SK-N-SH (cell line): ENCODE measurements at regions not wholly inside any gene's neighbourhood (a gene's known extent, or its start where the extent isn't known, plus 50 kb on each side); places are given as distances from the start of the nearest gene placed in this dataset.

Experiments
- CTCF ChIA-PET: fragments of 300-600, 350-600 bp; formaldehyde crosslinking; extraction: SDS; loops from one replicate; lab custom pipeline; 2021; lab: Yijun Ruan, JAX
- POLR2A ChIA-PET: fragments of 350-600 bp; sonication (Branson Sonifier 250); formaldehyde crosslinking; extraction: SDS; loops from one replicate; lab custom pipeline; 2020; ENCODE audit warnings: antibody characterized with exemption, inconsistent platforms; lab: Yijun Ruan, JAX
- DNase-seq: peaks from one replicate; pipeline ENCODE4 v3.0.0; 2012
- H2AFZ ChIP-seq: fragments of 200-600 bp; sonication (generic); 2 replicates; pipeline ENCODE4 v1.8.1; 2016; ENCODE audit warnings: antibody characterized with exemption, mild to moderate bottlenecking, low read depth
- H3F3A ChIP-seq: fragments of 200-600 bp; sonication (generic); replicated peaks from 2 replicates; pipeline ENCODE3; 2016; ENCODE audit warnings: antibody characterized with exemption, mild to moderate bottlenecking; ENCODE audit not compliant: insufficient read depth
- H3K27ac ChIP-seq, 2 experiments: fragments of 200-500 bp in 1 of 2; fragments of 200-600 bp in 1 of 2; sonication (Bioruptor generic) in 1 of 2; sonication (generic), shearing (Covaris generic) in 1 of 2; 2 replicates each; pipeline versions ENCODE4 v1.5.1 to v1.6.1; 2014 to 2016; ENCODE audit warnings: low read depth in 2 of 2, inconsistent platforms in 1 of 2, low read length in 1 of 2, mild to moderate bottlenecking in 1 of 2, mixed read lengths in 1 of 2
- H3K27me3 ChIP-seq: fragments of 200-600 bp; sonication (generic), shearing (Covaris generic); 2 replicates; pipeline ENCODE4 v1.6.1; 2016; ENCODE audit warnings: mixed run types; ENCODE audit not compliant: insufficient read depth
- H3K36me3 ChIP-seq, 2 experiments: fragments of 200-500 bp in 1 of 2; fragments of 200-600 bp in 1 of 2; sonication (Bioruptor generic) in 1 of 2; sonication (generic) in 1 of 2; replicated peaks in 1 of 2; 2 replicates each; pipeline versions ENCODE3 to v1.5.1; 2014 to 2016; ENCODE audit warnings: low read length in 1 of 2, mild to moderate bottlenecking in 1 of 2; ENCODE audit not compliant: insufficient read depth in 2 of 2, control insufficient read depth in 1 of 2
- H3K4me1 ChIP-seq, 2 experiments: fragments of 200-500 bp in 1 of 2; fragments of 200-600 bp in 1 of 2; sonication (Bioruptor generic) in 1 of 2; sonication (generic), shearing (Covaris generic) in 1 of 2; 2 replicates each; pipeline versions ENCODE4 v1.5.1 to v1.6.1; 2014 to 2016; ENCODE audit warnings: low read depth in 1 of 2, low read length in 1 of 2, mixed run types in 1 of 2; ENCODE audit not compliant: insufficient read depth in 2 of 2, control insufficient read depth in 1 of 2
- H3K4me2 ChIP-seq: fragments of 200-600 bp; sonication (generic), shearing (Covaris generic); 2 replicates; pipeline ENCODE4 v1.6.1; 2017; ENCODE audit warnings: mixed run types
- H3K4me3 ChIP-seq, 2 experiments: fragments of 200-500 bp in 1 of 2; fragments of 200-600 bp in 1 of 2; sonication (Bioruptor generic) in 1 of 2; sonication (generic), shearing (Covaris generic) in 1 of 2; 2 replicates each; pipeline versions ENCODE4 v1.5.1 to v1.8.1; 2014 to 2016; ENCODE audit warnings: low read depth in 2 of 2, inconsistent platforms in 1 of 2, low read length in 1 of 2, mild to moderate bottlenecking in 1 of 2, mixed read lengths in 1 of 2, moderate library complexity in 1 of 2
- H3K79me2 ChIP-seq: fragments of 200-600 bp; sonication (generic); 2 replicates; pipeline ENCODE4 v1.8.1; 2017; ENCODE audit warnings: mild to moderate bottlenecking; ENCODE audit not compliant: insufficient read depth
- H3K9ac ChIP-seq: fragments of 200-600 bp; sonication (generic); 2 replicates; pipeline ENCODE4 v1.6.1; 2017; ENCODE audit warnings: mixed run types
- H3K9me2 ChIP-seq: fragments of 200-600 bp; sonication (generic); 2 replicates; pipeline ENCODE4 v1.6.1; 2017; ENCODE audit warnings: mixed run types
- H3K9me3 ChIP-seq: fragments of 200-600 bp; sonication (generic); 2 replicates; pipeline ENCODE4 v1.6.1; 2017; ENCODE audit warnings: mixed run types, mild to moderate bottlenecking, moderate library complexity
- H4K20me1 ChIP-seq: fragments of 200-600 bp; sonication (generic); 2 replicates; pipeline ENCODE4 v1.6.1; 2017; ENCODE audit warnings: mild to moderate bottlenecking, mixed run types; ENCODE audit not compliant: insufficient read depth
- CHD2 ChIP-seq: fragments of 150-350 bp; IDR thresholded peaks from 2 replicates; pipeline ENCODE4 v1.6.1; 2018; ENCODE audit warnings: low read length; ENCODE audit not compliant: partially characterized antibody
- ELF1 ChIP-seq: IDR thresholded peaks from 2 replicates; pipeline ENCODE4 v1.4.0; 2012
- FOXJ3 ChIP-seq: sonication (generic); formaldehyde crosslinking; IDR thresholded peaks from 2 replicates; pipeline ENCODE4 v1.5.1; 2020; ENCODE audit warnings: mild to moderate bottlenecking, missing genetic modification reagents
- JUND ChIP-seq: IDR thresholded peaks from 2 replicates; pipeline ENCODE4 v1.4.0; 2012
- MXI1 ChIP-seq: IDR thresholded peaks from 2 replicates; pipeline ENCODE4 v1.6.1; 2012; ENCODE audit warnings: mild to moderate bottlenecking, low read depth, low read length, improper control_type of control experiment
- NRF1 ChIP-seq: IDR thresholded peaks from 2 replicates; pipeline ENCODE4 v1.6.1; 2012; ENCODE audit warnings: low read depth, mild to moderate bottlenecking, low read length
- RAD21 ChIP-seq: IDR thresholded peaks from 2 replicates; pipeline ENCODE4 v1.6.1; 2012; ENCODE audit warnings: mild to moderate bottlenecking, low read length
- SIN3A ChIP-seq: IDR thresholded peaks from 2 replicates; pipeline ENCODE4 v1.6.1; 2012; ENCODE audit warnings: low read depth, mild to moderate bottlenecking, low read length, moderate library complexity, borderline replicate concordance
- SMC3 ChIP-seq: IDR thresholded peaks from 2 replicates; pipeline ENCODE4 v1.6.1; 2012; ENCODE audit warnings: low read depth, low read length, improper control_type of control experiment
- TAF1 ChIP-seq: IDR thresholded peaks from 2 replicates; pipeline ENCODE4 v1.6.1; 2012; ENCODE audit warnings: low read depth, mild to moderate bottlenecking, low read length, moderate library complexity, borderline replicate concordance
- YY1 ChIP-seq: IDR thresholded peaks from 2 replicates; pipeline ENCODE4 v1.4.0; 2012; ENCODE audit warnings: low read depth, mild to moderate bottlenecking
- WGBS: methylation state at CpG from one replicate; pipeline ENCODE4 v1.1.6; 2017; ENCODE audit warnings: low lambda C conversion rate; 5-methylcytosine and 5-hydroxymethylcytosine counted together
- TF ChIP-seq, protein P1 (sequence below): fragments of 150-350 bp; IDR thresholded peaks from 2 replicates; pipeline ENCODE4 v1.6.1; 2017; ENCODE audit warnings: antibody characterized with exemption, low read length, low read depth, borderline replicate concordance
- TF ChIP-seq, protein P2 (sequence below): fragments of 150-350 bp; IDR thresholded peaks from 2 replicates; pipeline ENCODE4 v1.6.1; 2016; ENCODE audit warnings: mild to moderate bottlenecking, low read depth, low read length
- TF ChIP-seq, protein P3 (sequence below): fragments of 200-600 bp; sonication (generic); IDR thresholded peaks from 2 replicates; pipeline ENCODE4 v1.6.1; 2017; ENCODE audit warnings: antibody characterized with exemption, mild to moderate bottlenecking, moderate library complexity
- TF ChIP-seq, protein P4 (sequence below): IDR thresholded peaks from 2 replicates; pipeline ENCODE4 v1.4.0; 2012; ENCODE audit warnings: low read depth, borderline replicate concordance

DNA sequence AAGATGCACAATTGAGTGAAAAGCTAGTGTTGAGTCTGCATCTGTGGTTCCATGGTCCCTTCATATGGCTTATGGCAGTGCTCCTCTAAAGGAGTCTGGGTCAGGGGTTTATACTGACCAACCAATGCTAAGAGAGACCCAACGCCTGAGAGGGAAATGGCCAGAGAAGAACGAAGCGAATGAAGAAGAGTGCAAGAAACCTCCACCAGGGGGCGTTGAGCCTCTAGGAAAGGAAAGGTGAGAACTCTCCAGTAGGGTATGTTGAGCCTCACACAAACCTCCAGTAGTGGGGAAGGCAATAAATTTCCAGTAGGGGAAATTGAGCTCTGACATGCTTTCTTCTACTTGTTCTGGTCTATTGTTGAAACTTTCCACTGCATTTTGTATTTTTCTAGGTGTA is 470.6 kb downstream of the PRDM9 start:
- H3K9ac ChIP-seq, result no peak overlapping the region
- POLR2A ChIA-PET, result no interaction called here

DNA sequence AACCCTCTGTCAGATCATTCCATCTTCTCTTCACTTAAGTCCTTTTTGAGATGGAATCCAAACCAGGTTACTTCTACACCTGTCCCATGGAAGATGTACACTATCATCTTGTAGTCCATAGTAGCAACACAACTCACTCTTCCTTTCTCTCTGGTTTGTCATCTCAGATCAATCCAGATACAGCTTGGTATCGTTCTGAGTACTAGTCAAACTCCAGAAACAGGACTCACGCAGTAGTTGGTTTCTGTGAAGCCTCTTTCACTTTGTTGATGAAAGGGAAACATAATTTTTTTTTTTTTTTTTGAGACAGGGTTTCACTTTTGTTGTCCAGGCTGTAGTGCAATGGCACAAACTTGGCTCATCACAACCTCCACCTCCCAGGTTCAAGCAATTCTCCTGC is 484.0 kb downstream of the PRDM9 start:
- no peaks in the 10 kb centered on the region for H3K9me2 ChIP-seq
- no peaks in the 10 kb centered on the region for H3K36me3 ChIP-seq
- H3K4me2 ChIP-seq, result no peak overlapping the region
- H3K27me3 ChIP-seq, result no peaks in the 10 kb centered on the region
- WGBS, result 6% methylated on average over 2 of the region's 2 CpGs
- H3K9ac ChIP-seq, result no peak overlapping the region
- CTCF ChIA-PET, result no interaction called here
- no peaks in the 10 kb centered on the region for H3K79me2 ChIP-seq
- no peak for DNase-seq
- H3K4me1 ChIP-seq, result no peaks in the 10 kb centered on the region
- H3K27ac ChIP-seq, result no peak overlapping the region
- TF ChIP-seq, protein P1, sequence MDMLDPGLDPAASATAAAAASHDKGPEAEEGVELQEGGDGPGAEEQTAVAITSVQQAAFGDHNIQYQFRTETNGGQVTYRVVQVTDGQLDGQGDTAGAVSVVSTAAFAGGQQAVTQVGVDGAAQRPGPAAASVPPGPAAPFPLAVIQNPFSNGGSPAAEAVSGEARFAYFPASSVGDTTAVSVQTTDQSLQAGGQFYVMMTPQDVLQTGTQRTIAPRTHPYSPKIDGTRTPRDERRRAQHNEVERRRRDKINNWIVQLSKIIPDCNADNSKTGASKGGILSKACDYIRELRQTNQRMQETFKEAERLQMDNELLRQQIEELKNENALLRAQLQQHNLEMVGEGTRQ, result no peak
- no peak for TF ChIP-seq MXI1
- TF ChIP-seq, protein P2, sequence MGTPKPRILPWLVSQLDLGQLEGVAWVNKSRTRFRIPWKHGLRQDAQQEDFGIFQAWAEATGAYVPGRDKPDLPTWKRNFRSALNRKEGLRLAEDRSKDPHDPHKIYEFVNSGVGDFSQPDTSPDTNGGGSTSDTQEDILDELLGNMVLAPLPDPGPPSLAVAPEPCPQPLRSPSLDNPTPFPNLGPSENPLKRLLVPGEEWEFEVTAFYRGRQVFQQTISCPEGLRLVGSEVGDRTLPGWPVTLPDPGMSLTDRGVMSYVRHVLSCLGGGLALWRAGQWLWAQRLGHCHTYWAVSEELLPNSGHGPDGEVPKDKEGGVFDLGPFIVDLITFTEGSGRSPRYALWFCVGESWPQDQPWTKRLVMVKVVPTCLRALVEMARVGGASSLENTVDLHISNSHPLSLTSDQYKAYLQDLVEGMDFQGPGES, result no peak
- no peak for TF ChIP-seq JUND
- no peak for TF ChIP-seq TAF1
- TF ChIP-seq, all 33 proteins: peak for 0
- POLR2A ChIA-PET, result no interaction called here
- Histone ChIP-seq H3K9me3 (no peaks in the 10 kb centered on the region), H3K4me3 (no peak overlapping the region), H4K20me1 (no peaks in the 10 kb centered on the region), H3F3A (no peaks in the 10 kb centered on the region), H2AFZ (no peak overlapping the region)

More for the DNA sequence above, 470.6 kb downstream of the PRDM9 start:
- Histone ChIP-seq H4K20me1 (no peaks in the 10 kb centered on the region), H3K27ac (no peak overlapping the region), H3K9me2 (0 out of 2 replicates have a peak, but pooled peaks cover 5% of the 10 kb centered on the region), H2AFZ (no peak overlapping the region), H3K36me3 (no peaks in the 10 kb centered on the region), H3K27me3 (no peaks in the 10 kb centered on the region), H3F3A (no peaks in the 10 kb centered on the region), H3K79me2 (no peaks in the 10 kb centered on the region), H3K4me3 (no peak overlapping the region), H3K9me3 (no peaks in the 10 kb centered on the region), H3K4me1 (no peaks in the 10 kb centered on the region), H3K4me2 (no peak overlapping the region)
- DNase-seq, result peak; percentile 17
- CTCF ChIA-PET, result interaction anchor here (0.7 to 1.4 kb wide), 6 partner anchors 9 to 135 kb away, joined by 3 to 5 read pairs (median 3); no protein-coding TSS in a partner anchor
- TF ChIP-seq MXI1 (no peak), YY1 (no peak), FOXJ3 (CRISPR knock-in tag) (no peak), SIN3A (no peak), SMC3 (peak; percentile 24; the same call in 1 of the 2 replicates), ELF1 (no peak), NRF1 (no peak), RAD21 (peak; percentile 46), CHD2 (no peak)
- TF ChIP-seq, protein P3, sequence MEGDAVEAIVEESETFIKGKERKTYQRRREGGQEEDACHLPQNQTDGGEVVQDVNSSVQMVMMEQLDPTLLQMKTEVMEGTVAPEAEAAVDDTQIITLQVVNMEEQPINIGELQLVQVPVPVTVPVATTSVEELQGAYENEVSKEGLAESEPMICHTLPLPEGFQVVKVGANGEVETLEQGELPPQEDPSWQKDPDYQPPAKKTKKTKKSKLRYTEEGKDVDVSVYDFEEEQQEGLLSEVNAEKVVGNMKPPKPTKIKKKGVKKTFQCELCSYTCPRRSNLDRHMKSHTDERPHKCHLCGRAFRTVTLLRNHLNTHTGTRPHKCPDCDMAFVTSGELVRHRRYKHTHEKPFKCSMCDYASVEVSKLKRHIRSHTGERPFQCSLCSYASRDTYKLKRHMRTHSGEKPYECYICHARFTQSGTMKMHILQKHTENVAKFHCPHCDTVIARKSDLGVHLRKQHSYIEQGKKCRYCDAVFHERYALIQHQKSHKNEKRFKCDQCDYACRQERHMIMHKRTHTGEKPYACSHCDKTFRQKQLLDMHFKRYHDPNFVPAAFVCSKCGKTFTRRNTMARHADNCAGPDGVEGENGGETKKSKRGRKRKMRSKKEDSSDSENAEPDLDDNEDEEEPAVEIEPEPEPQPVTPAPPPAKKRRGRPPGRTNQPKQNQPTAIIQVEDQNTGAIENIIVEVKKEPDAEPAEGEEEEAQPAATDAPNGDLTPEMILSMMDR, result peak; percentile 59
- TF ChIP-seq, protein P4, sequence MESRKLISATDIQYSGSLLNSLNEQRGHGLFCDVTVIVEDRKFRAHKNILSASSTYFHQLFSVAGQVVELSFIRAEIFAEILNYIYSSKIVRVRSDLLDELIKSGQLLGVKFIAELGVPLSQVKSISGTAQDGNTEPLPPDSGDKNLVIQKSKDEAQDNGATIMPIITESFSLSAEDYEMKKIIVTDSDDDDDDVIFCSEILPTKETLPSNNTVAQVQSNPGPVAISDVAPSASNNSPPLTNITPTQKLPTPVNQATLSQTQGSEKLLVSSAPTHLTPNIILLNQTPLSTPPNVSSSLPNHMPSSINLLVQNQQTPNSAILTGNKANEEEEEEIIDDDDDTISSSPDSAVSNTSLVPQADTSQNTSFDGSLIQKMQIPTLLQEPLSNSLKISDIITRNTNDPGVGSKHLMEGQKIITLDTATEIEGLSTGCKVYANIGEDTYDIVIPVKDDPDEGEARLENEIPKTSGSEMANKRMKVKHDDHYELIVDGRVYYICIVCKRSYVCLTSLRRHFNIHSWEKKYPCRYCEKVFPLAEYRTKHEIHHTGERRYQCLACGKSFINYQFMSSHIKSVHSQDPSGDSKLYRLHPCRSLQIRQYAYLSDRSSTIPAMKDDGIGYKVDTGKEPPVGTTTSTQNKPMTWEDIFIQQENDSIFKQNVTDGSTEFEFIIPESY, result no peak
- WGBS, result 4% methylated on average over 4 of the region's 4 CpGs
